GM19452 (cell line): ENCODE measurements at regions not wholly inside any gene's neighbourhood (a gene's known extent, or its start where the extent isn't known, plus 50 kb on each side); places are given as distances from the start of the nearest gene placed in this dataset.

Experiments used
- ATAC-seq: cut with Tn5 transposase; IDR thresholded peaks from one replicate; pipeline ENCODE4 v1.9.1; 2021; ENCODE audit not compliant: unreplicated experiment

DNA sequence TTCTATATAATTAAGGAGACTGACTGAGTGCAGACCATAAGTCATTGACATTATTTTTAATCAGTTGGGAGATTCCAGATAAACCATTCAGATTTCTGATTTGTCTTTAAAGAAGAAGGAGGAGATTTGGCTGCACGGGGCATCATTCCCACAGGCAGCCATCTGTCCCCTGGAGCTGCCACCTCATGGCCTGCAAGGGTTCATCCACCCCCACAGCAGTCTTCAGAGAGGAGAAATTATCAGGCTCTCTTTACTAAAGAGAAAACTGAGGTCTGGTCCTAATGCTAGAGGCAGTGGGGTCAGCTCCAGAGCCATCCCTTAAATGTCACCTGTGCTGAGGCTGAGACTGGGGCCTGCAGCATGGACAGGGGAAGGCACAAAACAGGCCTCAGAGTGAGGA lies 501.3 kb upstream of the SULF2 start:
- no peak for ATAC-seq

DNA sequence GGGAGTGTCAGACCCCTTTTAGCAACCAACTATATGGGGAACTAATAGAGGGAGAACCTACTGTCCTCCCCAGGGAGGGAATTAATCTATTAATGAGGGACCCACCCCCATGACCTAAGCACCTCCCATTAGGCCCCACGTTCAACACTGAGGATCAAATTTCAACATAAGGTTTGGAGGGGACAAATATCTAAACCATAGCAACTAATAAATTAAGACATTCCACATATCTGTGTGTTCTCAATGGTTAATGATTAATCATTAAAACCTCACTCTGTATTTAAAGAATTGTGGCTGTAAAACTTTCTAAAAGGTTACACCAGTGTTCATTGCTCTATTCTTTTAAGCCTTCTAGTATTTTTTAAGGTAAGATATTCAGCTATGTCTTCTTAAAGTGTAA lies 500.4 kb upstream of the SULF2 start:
- ATAC-seq, result no peak

DNA sequence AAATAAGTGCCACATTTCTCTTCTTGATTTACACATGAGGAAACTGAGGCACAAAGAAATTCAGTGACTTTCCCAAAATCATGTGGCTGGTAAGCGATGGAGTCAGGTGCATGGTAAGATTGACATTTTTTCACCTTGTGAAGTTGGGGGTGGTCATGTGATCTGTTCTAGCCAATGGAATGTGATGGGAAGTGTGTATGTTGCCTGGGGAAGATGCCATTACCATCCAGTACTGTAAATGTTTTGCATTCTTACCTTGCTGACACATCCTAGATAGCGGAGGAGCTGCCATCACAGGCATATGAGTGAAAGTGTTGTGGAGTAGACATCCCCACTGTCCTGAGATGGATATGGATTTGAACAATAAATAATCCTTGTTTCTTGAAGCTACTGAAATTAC lies 499.6 kb upstream of the SULF2 start:
- no peak for ATAC-seq

DNA sequence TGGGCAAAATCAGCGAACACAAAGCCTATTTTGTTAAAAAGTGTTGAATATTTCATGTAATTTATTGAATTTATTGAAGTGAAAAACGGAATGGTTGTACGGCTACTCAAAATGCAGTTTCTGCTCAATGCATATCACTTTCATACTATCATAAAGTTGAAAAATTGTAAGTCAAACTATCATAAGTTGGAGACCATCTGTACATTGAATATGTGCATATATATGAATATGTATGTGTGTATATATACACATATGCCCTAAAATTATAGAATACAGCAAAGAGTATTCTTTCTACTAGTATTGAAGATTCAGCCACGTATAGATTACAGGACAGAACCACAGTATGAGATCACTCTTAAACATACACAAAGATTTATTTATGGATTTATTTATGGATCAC lies 499.0 kb upstream of the SULF2 start:
- no peak for ATAC-seq

DNA sequence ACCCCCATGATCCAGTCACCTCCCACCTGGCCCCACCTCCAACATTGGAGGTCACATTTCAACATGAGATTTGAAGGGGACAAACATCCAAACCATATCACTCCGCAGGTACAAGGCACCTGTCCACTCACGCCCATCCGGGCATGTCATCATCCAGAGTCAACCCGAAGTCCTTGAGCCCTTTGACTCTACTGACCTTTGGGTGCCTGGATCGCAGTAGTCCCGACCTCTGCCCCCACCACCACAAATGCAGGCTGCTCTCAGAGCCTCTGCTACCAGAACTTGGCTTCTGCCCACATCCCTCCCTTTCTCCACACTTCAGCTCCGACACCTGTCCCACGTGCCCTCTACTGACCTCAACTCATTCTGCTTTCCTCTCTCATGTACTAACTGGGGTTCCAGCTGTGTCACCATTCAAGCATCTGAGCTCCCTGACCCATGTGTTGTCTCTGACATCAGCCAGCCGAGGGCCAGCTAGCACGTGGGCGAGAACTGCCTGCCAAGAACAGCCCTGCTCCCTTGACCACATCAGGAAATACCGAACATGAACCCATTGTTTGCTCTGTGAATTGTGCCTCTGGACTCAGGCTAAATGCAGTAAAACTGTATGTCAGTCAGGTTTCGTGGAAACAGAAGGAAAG lies 498.3 kb upstream of the SULF2 start:
- ATAC-seq, result no peak

DNA sequence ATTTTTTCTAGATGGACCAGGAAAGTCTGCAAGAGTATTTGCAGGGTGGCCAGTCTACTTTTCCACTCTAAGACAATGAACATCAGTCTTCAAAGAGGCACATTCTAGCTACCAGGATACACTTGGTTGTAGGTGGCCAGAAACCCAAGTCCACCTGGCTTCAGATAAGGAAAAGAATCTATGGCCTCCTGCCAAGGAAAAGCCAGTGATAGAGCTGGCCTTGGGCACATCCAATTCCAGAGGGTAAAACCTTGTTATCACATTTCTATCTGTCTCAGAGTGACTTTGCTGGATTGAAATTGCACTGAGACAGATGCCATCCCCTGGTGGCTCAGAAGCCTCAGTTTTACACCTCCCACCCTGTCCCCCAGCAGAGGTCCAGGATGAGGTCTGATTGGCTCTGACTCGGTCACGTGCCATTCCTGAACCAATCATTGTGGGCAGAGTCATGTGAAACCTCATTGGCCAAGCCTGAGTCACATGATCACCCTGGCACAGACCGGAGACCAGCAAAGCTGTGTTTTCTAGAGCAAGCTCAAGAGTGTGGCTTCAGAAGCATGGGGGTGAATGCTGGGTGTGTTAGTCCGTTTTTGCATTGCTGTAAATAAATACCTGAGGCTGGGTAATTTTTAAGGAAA lies 497.4 kb upstream of the SULF2 start:
- no peak for ATAC-seq

DNA sequence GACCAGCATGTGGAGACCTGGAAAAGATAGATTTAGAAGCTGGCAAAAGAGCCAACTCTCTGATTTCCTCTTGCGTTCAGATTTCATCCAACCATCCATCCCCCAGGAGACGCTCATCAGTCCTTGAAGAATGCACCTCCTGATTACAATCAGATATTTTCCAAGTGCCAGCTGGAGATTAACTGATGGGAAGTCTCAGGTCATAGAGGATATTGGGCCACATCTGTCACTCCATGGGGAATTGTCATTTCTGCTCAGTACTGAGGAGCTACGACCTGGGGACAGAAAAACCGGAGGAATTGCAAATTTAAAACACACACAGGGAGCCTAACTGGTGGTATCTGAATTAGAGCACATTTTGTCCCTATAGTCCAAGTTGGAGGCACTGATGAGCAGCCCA lies 496.2 kb upstream of the SULF2 start:
- no peak for ATAC-seq

DNA sequence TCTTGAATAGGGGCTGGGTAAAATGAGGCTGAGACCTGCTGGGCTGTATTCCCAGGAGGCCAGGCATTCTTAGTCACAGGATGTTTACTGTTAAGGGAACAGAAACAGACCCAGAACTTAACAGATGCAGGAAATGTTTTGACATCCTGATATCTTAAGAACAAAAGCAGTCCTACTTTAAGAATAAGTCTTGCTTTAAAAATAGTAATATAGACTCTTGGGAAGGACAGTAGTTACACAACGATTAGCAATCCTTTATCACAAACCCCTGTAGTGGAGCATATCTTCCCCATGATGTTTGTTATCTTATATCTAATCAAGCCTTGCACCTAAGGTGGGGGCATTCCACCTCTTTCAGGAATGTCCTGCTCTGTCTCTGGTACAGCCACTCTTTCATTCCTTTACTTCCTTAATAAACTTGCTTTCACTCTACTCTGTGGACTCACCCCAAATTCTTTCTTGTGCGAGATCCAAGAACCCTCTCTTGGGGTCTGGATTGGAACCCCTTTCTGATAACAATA lies 493.7 kb upstream of the SULF2 start:
- ATAC-seq, result no peak

DNA sequence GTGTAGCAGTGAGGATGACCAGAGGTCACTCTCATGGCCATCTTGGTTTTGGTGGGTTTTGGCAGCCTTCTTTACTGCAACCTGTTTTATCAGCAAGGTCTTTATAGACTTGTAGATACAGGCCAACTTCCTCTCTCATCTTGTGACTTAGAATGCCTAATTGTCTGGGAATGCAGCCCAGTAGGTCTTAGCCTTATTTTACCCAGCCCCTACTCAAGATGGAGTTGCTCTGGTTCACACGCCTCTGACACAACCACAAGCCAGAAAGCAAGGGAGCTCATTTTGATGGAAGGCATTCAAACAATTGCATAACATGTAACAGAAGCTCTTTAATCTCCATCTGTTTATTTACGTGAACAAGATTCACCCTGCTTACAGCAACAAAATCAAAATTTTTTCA lies 492.0 kb upstream of the SULF2 start:
- ATAC-seq, result no peak

DNA sequence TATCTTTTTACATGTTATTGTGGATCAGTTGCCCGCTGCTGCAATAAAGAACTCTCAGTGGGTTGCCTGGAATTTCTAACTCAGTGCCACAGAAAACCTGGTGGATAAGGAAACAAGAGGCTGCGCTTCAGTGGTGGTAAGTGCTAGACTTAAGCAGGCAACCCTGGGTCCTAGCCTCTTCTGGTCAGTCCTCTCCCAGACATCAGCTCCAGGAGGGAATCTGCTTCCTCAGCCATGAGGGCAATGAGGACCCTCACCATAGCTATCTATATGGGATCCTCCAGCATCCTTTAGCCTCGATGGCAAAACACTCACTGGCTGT lies 490.7 kb upstream of the SULF2 start:
- ATAC-seq, result no peak

DNA sequence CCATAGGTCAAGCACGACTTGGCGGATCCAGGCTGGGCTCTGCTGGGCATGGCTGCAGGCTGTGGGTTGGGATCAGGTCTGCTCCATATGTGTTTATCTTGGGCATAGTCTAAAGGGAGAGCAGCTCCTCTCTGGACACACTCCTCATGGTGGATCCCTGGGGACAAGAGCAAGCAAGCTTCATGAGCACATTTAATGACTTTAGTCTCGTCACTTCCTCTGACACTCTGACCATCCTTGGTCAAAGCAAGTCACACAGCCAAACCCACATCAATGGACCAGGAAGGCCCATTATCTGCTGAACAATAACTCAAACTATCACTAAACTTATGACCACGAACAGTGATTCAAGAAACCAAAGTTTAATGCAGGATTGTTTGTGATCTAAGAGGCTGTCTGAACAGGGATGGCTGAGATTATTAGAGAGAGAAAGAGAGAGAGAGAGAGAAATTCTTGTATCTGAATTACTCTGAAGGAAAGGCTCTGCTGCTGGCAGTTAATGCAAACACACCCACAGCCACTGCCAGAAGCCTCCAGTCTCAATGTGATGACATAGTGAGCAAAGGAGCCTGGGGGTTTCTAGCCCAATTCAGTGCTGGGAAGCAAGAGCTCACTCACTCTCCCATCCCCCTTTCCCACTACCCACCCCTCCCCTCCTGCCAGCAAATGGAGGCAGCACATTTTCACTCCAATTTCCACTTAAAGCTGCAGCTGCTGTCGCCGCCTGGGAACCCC lies 490.2 kb upstream of the SULF2 start:
- ATAC-seq, result no peak

DNA sequence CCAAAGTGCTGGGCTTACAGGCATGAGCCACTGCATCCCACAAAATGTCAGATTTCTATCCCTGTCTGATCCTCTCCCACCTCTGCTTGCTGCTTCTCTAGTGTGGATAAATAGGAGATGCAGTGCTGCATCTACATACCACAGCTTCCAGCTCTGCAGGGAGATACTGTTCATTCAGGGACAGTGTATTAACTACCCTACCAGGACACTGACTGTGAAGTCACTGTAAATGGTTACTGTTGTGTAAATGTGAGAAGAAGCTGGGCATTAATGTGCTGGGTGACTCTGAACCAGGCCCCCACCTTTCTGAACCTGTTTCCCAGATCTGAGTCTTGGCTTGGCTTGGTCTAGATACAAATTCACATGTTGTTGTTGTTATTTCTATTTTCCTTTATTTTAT lies 488.6 kb upstream of the SULF2 start:
- ATAC-seq, result no peak

DNA sequence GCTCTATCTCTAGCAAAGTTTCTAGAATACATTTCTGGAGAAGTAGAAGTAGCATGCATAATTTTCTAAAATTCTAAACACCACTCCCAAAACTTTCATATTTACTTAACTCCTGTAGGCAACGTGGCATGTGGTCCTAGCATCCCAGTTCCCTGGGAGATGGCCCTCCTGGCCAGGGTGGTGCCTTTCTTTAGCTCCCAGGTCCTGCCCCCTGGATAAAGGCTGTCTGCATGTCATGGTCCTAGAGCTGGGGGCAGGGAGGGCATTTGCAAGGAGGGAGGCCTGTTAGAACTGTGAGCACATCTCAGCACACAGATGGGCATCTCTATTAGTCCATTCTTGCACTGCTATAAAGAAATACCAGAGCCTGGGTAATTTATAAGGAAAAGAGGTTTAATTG lies 485.6 kb upstream of the SULF2 start:
- ATAC-seq, result no peak

DNA sequence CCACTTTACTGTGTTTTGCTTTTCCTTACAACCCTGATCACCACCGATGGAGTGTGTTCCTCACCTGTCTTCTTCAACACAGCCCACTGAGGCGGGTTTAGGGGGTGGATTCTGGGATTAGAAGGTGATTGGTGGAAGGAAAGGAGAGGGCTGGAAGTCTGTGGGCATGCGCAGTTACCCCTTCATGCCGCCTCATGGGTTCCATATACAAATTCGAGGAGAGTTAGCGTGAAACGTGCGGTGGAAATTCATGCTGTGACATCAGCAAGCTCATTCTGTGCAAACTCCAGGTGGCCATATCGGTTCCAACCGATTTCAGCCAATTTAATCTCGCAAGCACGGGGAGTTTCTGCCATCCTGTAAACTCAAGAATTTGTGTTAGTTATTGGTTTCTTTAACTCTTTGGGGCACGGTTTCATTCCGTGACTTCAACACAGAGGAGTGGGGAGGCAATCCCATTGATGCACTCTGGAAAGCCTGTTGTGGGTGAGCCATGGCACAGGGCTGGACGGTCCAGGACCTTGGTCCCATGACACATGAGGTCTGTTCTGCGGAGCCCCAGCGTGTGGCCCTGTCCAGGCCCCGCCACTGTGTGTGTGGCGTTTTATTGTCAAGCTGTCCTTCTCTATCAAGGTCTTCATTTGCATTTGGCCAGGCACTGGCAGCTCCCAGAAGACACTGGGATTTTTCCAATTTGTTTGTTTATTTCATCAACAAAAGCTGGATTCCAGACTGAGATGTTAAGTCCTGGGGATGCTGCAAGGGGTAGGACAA lies 482.8 kb upstream of the SULF2 start:
- ATAC-seq, result no peak

DNA sequence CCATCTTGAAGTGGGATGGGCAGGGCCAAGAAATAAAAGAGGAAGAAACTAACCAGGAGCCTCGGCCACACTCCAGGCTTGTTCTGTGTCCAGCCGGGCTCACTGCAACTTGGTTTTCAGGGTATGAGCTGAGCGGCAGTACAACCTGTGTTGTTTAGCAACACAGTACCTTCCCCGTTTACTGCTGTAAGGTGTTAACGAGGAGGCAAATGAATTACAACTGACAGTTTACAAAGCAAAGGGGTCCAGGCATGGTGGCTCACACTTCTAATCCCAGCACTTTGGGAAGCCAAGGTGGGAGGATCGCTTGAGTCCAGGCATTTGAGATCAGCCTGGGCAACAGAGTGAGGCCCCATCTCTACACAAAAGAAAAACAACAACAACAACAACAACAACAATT lies 481.3 kb upstream of the SULF2 start:
- ATAC-seq, result no peak

DNA sequence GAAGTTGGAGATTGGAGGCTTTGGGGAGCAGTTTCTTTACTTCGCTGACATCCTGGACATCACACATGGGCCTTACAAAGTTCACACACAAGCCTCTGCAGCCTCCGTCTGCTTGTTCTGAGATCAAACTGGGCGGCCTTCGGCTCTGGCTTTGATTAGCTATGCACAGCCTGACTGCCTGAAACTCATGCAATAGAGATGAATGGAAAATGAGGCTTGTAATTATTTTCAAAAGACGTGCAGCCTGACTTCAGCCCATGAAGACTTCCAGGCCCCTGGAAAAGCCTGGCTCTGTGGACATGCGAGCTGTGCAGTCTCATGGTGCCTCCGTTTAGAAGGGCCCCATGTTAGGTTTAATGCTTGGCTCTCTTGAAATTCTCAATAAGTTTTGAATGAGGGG lies 480.5 kb upstream of the SULF2 start:
- no peak for ATAC-seq

DNA sequence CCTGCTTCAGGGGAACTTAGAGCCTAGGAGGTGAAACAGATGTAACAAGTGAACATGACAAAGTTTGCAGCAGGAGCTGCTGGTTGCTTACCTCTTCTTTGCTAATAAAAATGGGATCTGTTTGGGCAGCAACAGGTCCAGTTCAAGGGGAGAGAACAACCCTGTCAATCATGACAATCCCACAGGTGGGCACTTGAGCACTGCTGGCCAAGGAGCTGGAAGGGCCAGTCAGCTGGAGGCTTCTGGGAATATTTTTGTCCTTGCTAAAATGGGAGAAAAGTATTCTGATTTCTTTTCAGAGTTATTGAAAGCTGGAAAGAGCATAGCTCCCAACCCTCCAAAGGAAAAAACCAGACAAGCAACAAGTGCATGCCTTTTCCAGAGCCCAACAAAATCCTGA lies 477.7 kb upstream of the SULF2 start:
- no peak for ATAC-seq

DNA sequence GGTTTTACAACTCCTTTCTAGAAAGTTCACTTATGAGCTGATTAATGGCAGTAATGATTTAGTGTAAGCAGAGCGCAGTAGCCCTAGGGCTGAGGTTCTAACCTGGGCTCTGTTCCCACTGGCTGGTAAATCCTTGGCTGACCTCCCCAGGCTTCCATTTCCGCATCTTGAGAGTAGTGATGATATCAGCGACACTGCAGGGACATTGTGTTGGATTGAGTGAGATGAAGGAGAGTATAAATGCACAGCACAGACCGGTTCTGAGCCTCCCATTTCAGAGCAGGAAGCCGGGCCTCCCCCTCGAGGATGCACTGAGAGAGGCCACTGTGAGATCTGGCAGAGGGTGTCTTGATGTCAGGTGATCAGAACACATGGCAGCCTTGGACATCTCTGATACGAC lies 477.2 kb upstream of the SULF2 start:
- no peak for ATAC-seq

DNA sequence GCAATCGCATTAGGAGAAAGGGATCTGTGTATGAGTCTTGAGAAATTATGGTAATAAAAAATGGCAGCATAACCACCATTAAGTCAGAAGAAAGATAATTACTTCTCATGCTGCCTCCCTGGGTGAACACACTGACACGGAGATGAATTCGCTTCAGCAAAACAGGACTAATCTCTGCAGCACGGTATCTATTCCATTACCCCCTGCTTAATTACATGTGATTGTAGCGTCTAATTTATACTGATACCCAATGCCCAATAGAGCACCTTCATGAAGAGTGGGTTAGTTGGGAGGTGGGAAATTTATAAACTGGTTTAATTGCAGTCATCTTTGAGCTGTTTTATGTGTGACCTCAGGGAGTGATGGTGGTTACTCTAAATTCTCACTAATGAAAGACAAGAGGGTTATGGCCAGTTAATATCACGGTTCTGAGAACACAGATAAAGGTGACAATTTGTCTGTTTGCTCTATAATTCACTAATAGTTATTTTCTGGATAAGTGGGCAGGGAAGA lies 476.2 kb upstream of the SULF2 start:
- ATAC-seq, result no peak

DNA sequence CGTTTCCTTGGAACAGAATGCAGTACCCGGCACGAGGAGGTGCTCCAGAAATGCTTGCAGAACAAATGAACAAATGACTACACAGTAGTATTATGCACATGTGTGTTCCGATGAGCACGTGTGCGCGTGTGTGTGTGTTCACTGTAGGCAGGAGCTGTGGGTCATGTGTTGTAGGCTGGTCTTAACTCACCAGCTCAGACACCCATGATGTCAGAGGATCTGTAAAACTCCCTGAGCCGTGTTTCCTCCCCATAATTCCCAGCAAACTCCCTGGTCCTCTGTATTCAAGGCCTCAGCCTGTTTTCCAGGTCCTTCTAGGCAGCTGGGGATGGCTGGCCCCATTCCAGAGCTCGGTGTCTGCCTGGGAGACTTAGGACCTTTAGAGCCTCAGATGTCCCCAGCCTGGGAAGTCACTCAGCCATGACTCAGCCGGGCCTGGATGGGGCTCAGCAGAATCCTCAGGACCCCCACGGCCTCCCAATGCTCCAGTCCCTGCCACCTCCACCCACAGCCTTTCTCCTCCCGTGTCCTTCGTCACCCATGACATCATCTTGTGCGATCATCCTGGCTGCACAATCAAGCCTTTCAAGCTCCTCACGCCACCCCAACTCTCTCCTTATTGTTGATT lies 475.0 kb upstream of the SULF2 start:
- ATAC-seq, result no peak

DNA sequence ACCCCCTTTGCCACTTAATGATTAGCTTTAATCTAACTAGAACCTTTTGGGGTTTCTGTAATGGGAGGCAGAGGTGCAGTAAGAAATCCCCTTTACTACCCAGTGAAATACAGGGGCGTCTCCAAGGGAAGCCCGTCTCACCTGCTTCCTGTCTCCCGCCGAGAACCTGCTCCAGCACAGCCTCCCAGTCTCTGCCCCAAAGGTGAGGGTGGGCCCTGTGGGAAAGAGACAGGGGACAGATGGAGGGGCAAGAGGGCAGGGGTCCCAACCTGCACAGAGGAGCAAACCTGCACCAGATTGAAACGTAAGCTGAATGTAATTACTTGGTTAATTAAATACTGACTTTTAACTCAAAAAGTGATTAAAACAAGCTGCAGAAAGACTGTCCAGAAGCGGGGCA lies 474.2 kb upstream of the SULF2 start:
- ATAC-seq, result no peak
